Spleen (tissue), 11 donors: ENCODE measurements at regions not wholly inside any gene's neighbourhood (a gene's known extent, or its start where the extent isn't known, plus 50 kb on each side); places are given as distances from the start of the nearest gene placed in this dataset.

Experiments used
- DNase-seq: peaks from one replicate; pipeline ENCODE4 v3.0.0-alpha.2; 2020
- H3K27ac ChIP-seq, 8 donors: fragments of 200-600 bp; sonication (generic) in 7 of 8; 1 replicate in 4 of 8; 2 replicates in 4 of 8; pipeline versions ENCODE4 v1.5.0 to v1.8.0; 2016 to 2021; ENCODE audit warnings: inconsistent platforms in 4 of 8, mild to moderate bottlenecking in 4 of 8, moderate library complexity in 1 of 8
- H3K27me3 ChIP-seq, 7 donors: fragments of 200-600 bp; sonication (generic) in 6 of 7; replicated peaks in 1 of 7; 1 replicate in 4 of 7; 2 replicates in 3 of 7; pipeline versions ENCODE4 v1.5.0 to v1.8.0; 2016 to 2021; ENCODE audit warnings: inconsistent platforms in 3 of 7, mild to moderate bottlenecking in 1 of 7
- H3K36me3 ChIP-seq, 6 donors: fragments of 200-600 bp; sonication (generic) in 5 of 6; 1 replicate in 4 of 6; 2 replicates in 2 of 6; pipeline versions ENCODE4 v1.5.0 to v1.8.0; 2016 to 2021; ENCODE audit warnings: inconsistent platforms in 2 of 6
- H3K4me1 ChIP-seq, 6 donors: fragments of 200-600 bp; sonication (generic) in 5 of 6; 1 replicate in 3 of 6; 2 replicates in 3 of 6; pipeline versions ENCODE4 v1.5.0 to v1.8.0; 2016 to 2021; ENCODE audit warnings: inconsistent platforms in 3 of 6
- H3K4me3 ChIP-seq, 8 donors: fragments of 200-600 bp; sonication (generic) in 7 of 8; 1 replicate in 4 of 8; 2 replicates in 4 of 8; pipeline versions ENCODE4 v1.5.0 to v1.8.0; 2016 to 2021; ENCODE audit warnings: inconsistent platforms in 4 of 8, mild to moderate bottlenecking in 4 of 8, moderate library complexity in 2 of 8
- H3K9me3 ChIP-seq, 8 donors: fragments of 200-600 bp; sonication (generic) in 7 of 8; 1 replicate in 4 of 8; 2 replicates in 4 of 8; pipeline versions ENCODE4 v1.5.0 to v1.8.0; 2016 to 2021; ENCODE audit warnings: inconsistent platforms in 4 of 8
- CTCF ChIP-seq, 11 experiments: fragments of 200-600 bp in 7 of 11; fragments of 450-650 bp in 4 of 11; sonication (generic) in 4 of 11; IDR thresholded peaks in 8 of 11; conservative IDR thresholded peaks in 3 of 11; 1 replicate in 7 of 11; 2 replicates in 4 of 11; pipeline versions ENCODE4 v1.4.0 to v1.8.0; 2016 to 2021; ENCODE audit warnings: antibody characterized with exemption in 11 of 11, inconsistent platforms in 4 of 11, mild to moderate bottlenecking in 1 of 11
- POLR2A ChIP-seq, 3 donors: fragments of 450-650 bp; IDR thresholded peaks; one replicate each; pipeline ENCODE4 v1.5.1; 2017; ENCODE audit warnings: antibody characterized with exemption in 3 of 3, mild to moderate bottlenecking in 1 of 3
- POLR2AphosphoS5 ChIP-seq, 3 donors: sonication (generic); formaldehyde crosslinking; IDR thresholded peaks; one replicate each; pipeline ENCODE4 v1.5.1; 2017; ENCODE audit warnings: antibody characterized with exemption in 3 of 3
- WGBS, 5 donors: extraction: QIAGEN DNeasy Blood & Tissue Kit in 3 of 5; methylation state at CpG; one replicate each; pipeline versions ENCODE4 v1.1.5 to v1.1.7; 2013 to 2018; 5-methylcytosine and 5-hydroxymethylcytosine counted together
- intact Hi-C: fragments of 100-400 bp; cut with DNase I; formaldehyde crosslinking; loops from one replicate; pipeline ENCODE4 v1.15.0; 2023; ENCODE audit warnings: low total_unique reads
- donor health status: healthy with polysubstance abuse.
- donor health status: DM: no; HTN: no; CAD: no; lungs with moderate emphysema.
- donor health status: DM: no; HTN: no; CAD: no.
- donor health status: Bipolar disorder and iron deficiency.
- donor health status: healthy.
- donor health status: DM: no; HTN: no; CAD: no.
- donor health status: DM: yes; HTN: yes; CAD: no.

GRCh38 chr6:132076452-132076851 is 125.3 kb upstream of the CCN2 start:
- Histone ChIP-seq H3K27me3 (no peaks in the 10 kb centered on the region), H3K27ac (no peak overlapping the region), H3K9me3 (no peaks in the 10 kb centered on the region), H3K36me3 (no peaks in the 10 kb centered on the region), H3K4me3 (no peak overlapping the region), H3K4me1 (no peaks in the 10 kb centered on the region)
- no peak for DNase-seq
- 77 to 98% (median 95%) methylated on average over 3 of the region's 3 CpGs for WGBS, 5 donors
- TF ChIP-seq POLR2A (IDR thresholded peaks at IDR 0.05) (no peak), CTCF (IDR thresholded peaks at IDR 0.05 in 8 of 11, conservative IDR thresholded peaks at IDR 0.05 in 3 of 11) (no peak), POLR2AphosphoS5 (IDR thresholded peaks at IDR 0.05) (no peak)
- intact Hi-C loops, result no loop called here

- H3K27me3 ChIP-seq, result no peaks in the 10 kb centered on the region
- H3K4me3 ChIP-seq, result no peak overlapping the region
- H3K4me1 ChIP-seq, result no peaks in the 10 kb centered on the region
- intact Hi-C loops, result no loop called here
- H3K27ac ChIP-seq, result no peak overlapping the region
- H3K9me3 ChIP-seq, result no peaks in the 10 kb centered on the region
- 62 to 79% (median 77%) methylated on average over 1 of the region's 1 CpG for WGBS, 5 donors
- no peak for DNase-seq
- H3K36me3 ChIP-seq, result no peaks in the 10 kb centered on the region
- no peak for TF ChIP-seq CTCF (IDR thresholded peaks at IDR 0.05 in 8 of 11, conservative IDR thresholded peaks at IDR 0.05 in 3 of 11)
- TF ChIP-seq POLR2A (IDR thresholded peaks at IDR 0.05), result no peak
- no peak for TF ChIP-seq POLR2AphosphoS5 (IDR thresholded peaks at IDR 0.05)
These were observed 121.7 kb upstream of the CCN2 start for GRCh38 chr6:132072831-132073230.

GRCh38 chr6:132072271-132072670 is 121.1 kb upstream of the CCN2 start:
- no peaks in the 10 kb centered on the region for H3K27me3 ChIP-seq
- no peak for TF ChIP-seq POLR2A (IDR thresholded peaks at IDR 0.05)
- TF ChIP-seq POLR2AphosphoS5 (IDR thresholded peaks at IDR 0.05), result no peak
- no peak for TF ChIP-seq CTCF (IDR thresholded peaks at IDR 0.05 in 8 of 11, conservative IDR thresholded peaks at IDR 0.05 in 3 of 11)
- H3K9me3 ChIP-seq, result no peaks in the 10 kb centered on the region
- no peaks in the 10 kb centered on the region for H3K36me3 ChIP-seq
- H3K27ac ChIP-seq, result no peak overlapping the region
- DNase-seq, result no peak
- H3K4me3 ChIP-seq, result no peak overlapping the region
- intact Hi-C loops, result no loop called here
- 81 to 90% (median 87%) methylated on average over 2 of the region's 2 CpGs for WGBS, 5 donors
- no peaks in the 10 kb centered on the region for H3K4me1 ChIP-seq

- no peaks in the 10 kb centered on the region for H3K27me3 ChIP-seq
- 39 to 67% (median 51%) methylated on average over 1 of the region's 1 CpG for WGBS, 5 donors
- no peak overlapping the region for H3K27ac ChIP-seq
- DNase-seq, result no peak
- TF ChIP-seq CTCF (IDR thresholded peaks at IDR 0.05 in 8 of 11, conservative IDR thresholded peaks at IDR 0.05 in 3 of 11) (no peak), POLR2AphosphoS5 (IDR thresholded peaks at IDR 0.05) (no peak), POLR2A (IDR thresholded peaks at IDR 0.05) (no peak)
- intact Hi-C loops, result no loop called here
- no peak overlapping the region for H3K4me3 ChIP-seq
- no peaks in the 10 kb centered on the region for H3K36me3 ChIP-seq
- no peaks in the 10 kb centered on the region for H3K4me1 ChIP-seq
- H3K9me3 ChIP-seq, result no peaks in the 10 kb centered on the region
These were observed 119.2 kb upstream of the CCN2 start for GRCh38 chr6:132070356-132070755.
